H9 (cell line): ENCODE measurements at regions not wholly inside any gene's neighbourhood (a gene's known extent, or its start where the extent isn't known, plus 50 kb on each side); places are given as distances from the start of the nearest gene placed in this dataset.

ENCODE experiments used
- DNase-seq: peaks from one replicate; pipeline ENCODE4 v3.0.0-alpha.2; 2017
- H2AFZ ChIP-seq: one replicate; pipeline ENCODE4 v1.6.1; 2013; ENCODE audit warnings: mild to moderate bottlenecking, low read length, control low read depth, moderate library complexity
- H2AK5ac ChIP-seq: 2 replicates; pipeline ENCODE4 v1.6.1; 2013; ENCODE audit warnings: low read length, control low read depth, mixed read lengths; ENCODE audit not compliant: insufficient read length
- H2BK120ac ChIP-seq: one replicate; pipeline ENCODE4 v1.6.1; 2013; ENCODE audit warnings: low read depth, mild to moderate bottlenecking, low read length, control low read depth, inconsistent platforms; ENCODE audit not compliant: poor library complexity, severe bottlenecking
- H2BK12ac ChIP-seq: 2 replicates; pipeline ENCODE4 v1.6.1; 2013; ENCODE audit warnings: low read length, control low read depth, mixed read lengths, low read depth; ENCODE audit not compliant: insufficient read length
- H2BK15ac ChIP-seq: 2 replicates; pipeline ENCODE4 v1.6.1; 2013; ENCODE audit warnings: low read depth, low read length, control low read depth
- H2BK20ac ChIP-seq: one replicate; pipeline ENCODE4 v1.6.1; 2013; ENCODE audit warnings: low read depth, mild to moderate bottlenecking, low read length, control low read depth, inconsistent platforms; ENCODE audit not compliant: poor library complexity, severe bottlenecking
- H2BK5ac ChIP-seq: 2 replicates; pipeline ENCODE4 v1.6.1; 2013; ENCODE audit warnings: low read length, control low read depth, mixed read lengths; ENCODE audit not compliant: insufficient read length
- H3K14ac ChIP-seq: 2 replicates; pipeline ENCODE4 v1.6.1; 2013; ENCODE audit warnings: low read length, control low read depth; ENCODE audit not compliant: insufficient read depth
- H3K18ac ChIP-seq: 2 replicates; pipeline ENCODE4 v1.6.1; 2013; ENCODE audit warnings: low read depth, mild to moderate bottlenecking, mixed read lengths, low read length, control low read depth; ENCODE audit not compliant: insufficient read length
- H3K23ac ChIP-seq: 2 replicates; pipeline ENCODE4 v1.6.1; 2013; ENCODE audit warnings: low read length, control low read depth, mixed read lengths, low read depth; ENCODE audit not compliant: insufficient read length
- H3K23me2 ChIP-seq: 2 replicates; pipeline ENCODE4 v1.6.1; 2013; ENCODE audit warnings: low read depth, mild to moderate bottlenecking, mixed read lengths, low read length, control low read depth; ENCODE audit not compliant: insufficient read length, poor library complexity, severe bottlenecking
- H3K27ac ChIP-seq: 2 replicates; pipeline ENCODE4 v1.5.1; 2013; ENCODE audit warnings: low read length, control low read depth, mixed read lengths, low read depth; ENCODE audit not compliant: insufficient read length
- H3K27me3 ChIP-seq: 2 replicates; pipeline ENCODE4 v1.6.1; 2013; ENCODE audit warnings: low read length, control low read depth, inconsistent platforms; ENCODE audit not compliant: insufficient read depth
- H3K4ac ChIP-seq: 2 replicates; pipeline ENCODE4 v1.6.1; 2013; ENCODE audit warnings: low read depth, mild to moderate bottlenecking, control low read depth, inconsistent platforms, low read length, moderate library complexity
- H3K4me1 ChIP-seq: 2 replicates; pipeline ENCODE4 v1.6.1; 2013; ENCODE audit warnings: low read length, control low read depth, inconsistent platforms; ENCODE audit not compliant: insufficient read depth
- H3K4me2 ChIP-seq: 2 replicates; pipeline ENCODE4 v1.6.1; 2013; ENCODE audit warnings: low read length, control low read depth, mixed read lengths; ENCODE audit not compliant: insufficient read length, insufficient read depth
- H3K56ac ChIP-seq: 2 replicates; pipeline ENCODE4 v1.6.1; 2013; ENCODE audit warnings: low read depth, mild to moderate bottlenecking, mixed read lengths, low read length, control low read depth; ENCODE audit not compliant: insufficient read length
- H3K79me1 ChIP-seq: 2 replicates; pipeline ENCODE4 v1.6.1; 2013; ENCODE audit warnings: low read depth, mild to moderate bottlenecking, moderate library complexity, low read length, control low read depth, inconsistent platforms; ENCODE audit not compliant: insufficient read depth, poor library complexity, severe bottlenecking
- H3K79me2 ChIP-seq: 2 replicates; pipeline ENCODE4 v1.6.1; 2013; ENCODE audit warnings: low read length, control low read depth, inconsistent platforms; ENCODE audit not compliant: insufficient read depth
- H3K9ac ChIP-seq: 2 replicates; pipeline ENCODE4 v1.6.1; 2013; ENCODE audit warnings: low read length, control low read depth, mixed read lengths; ENCODE audit not compliant: insufficient read length; ENCODE audit errors: extremely low read depth
- H3K9me3 ChIP-seq: one replicate; pipeline ENCODE4 v1.6.1; 2013; ENCODE audit warnings: low read depth, low read length, inconsistent platforms; ENCODE audit not compliant: control insufficient read depth
- H3T11ph ChIP-seq: one replicate; pipeline ENCODE4 v1.6.1; 2013; ENCODE audit warnings: mild to moderate bottlenecking, low read length, control low read depth, inconsistent platforms
- H4K20me1 ChIP-seq: one replicate; pipeline ENCODE4 v1.6.1; 2013; ENCODE audit not compliant: control insufficient read depth, insufficient read length, insufficient read depth
- H4K5ac ChIP-seq: 2 replicates; pipeline ENCODE4 v1.6.1; 2013; ENCODE audit warnings: low read depth, mild to moderate bottlenecking, mixed read lengths, low read length, control low read depth; ENCODE audit not compliant: insufficient read length
- H4K8ac ChIP-seq: replicated peaks from 2 replicates; pipeline ENCODE4 v1.6.1; 2013; ENCODE audit warnings: low read length, control low read depth, mixed read lengths, low read depth; ENCODE audit not compliant: insufficient read length
- H4K91ac ChIP-seq: 2 replicates; pipeline ENCODE4 v1.6.1; 2013; ENCODE audit warnings: low read depth, mild to moderate bottlenecking, moderate library complexity, mixed read lengths, low read length, control low read depth; ENCODE audit not compliant: insufficient read length
- H3K27ac Mint-ChIP-seq, 3 experiments: 2 replicates in 2 of 3; 3 replicates in 1 of 3; pipeline ENCODE4 v1.8.0; 2020 to 2021; ENCODE audit warnings: mixed read lengths in 3 of 3, mild to moderate bottlenecking in 1 of 3, moderate library complexity in 1 of 3
- H3K27me3 Mint-ChIP-seq: 2 replicates; pipeline ENCODE4 v1.8.0; 2021; ENCODE audit warnings: low read depth, mild to moderate bottlenecking, moderate library complexity, mixed read lengths
- H3K36me3 Mint-ChIP-seq, 3 experiments: 2 replicates in 2 of 3; 3 replicates in 1 of 3; pipeline ENCODE4 v1.8.0; 2020 to 2021; ENCODE audit warnings: low read depth in 3 of 3, mixed read lengths in 3 of 3; ENCODE audit not compliant: insufficient read depth in 1 of 3
- H3K4me1 Mint-ChIP-seq, 2 experiments: 2 replicates each; pipeline ENCODE4 v1.8.0; 2020; ENCODE audit warnings: mixed read lengths in 2 of 2
- H3K4me3 Mint-ChIP-seq, 2 experiments: 2 replicates in 1 of 2; 3 replicates in 1 of 2; pipeline ENCODE4 v1.8.0; 2020 to 2021; ENCODE audit warnings: mild to moderate bottlenecking in 2 of 2, mixed read lengths in 2 of 2, moderate library complexity in 1 of 2
- H3K9me3 Mint-ChIP-seq, 2 experiments: 2 replicates in 1 of 2; 3 replicates in 1 of 2; pipeline ENCODE4 v1.8.0; 2020; ENCODE audit warnings: mild to moderate bottlenecking in 2 of 2, mixed read lengths in 2 of 2, moderate library complexity in 1 of 2
- CTCF ChIP-seq: fragments of 200-600 bp; sonication (generic); conservative IDR thresholded peaks from 3 replicates; pipeline ENCODE4 v1.8.0; 2021; ENCODE audit warnings: antibody characterized with exemption, mild to moderate bottlenecking
- WGBS: extraction: QIAGEN DNeasy Blood & Tissue Kit; methylation state at CpG from one replicate; pipeline ENCODE4 v1.1.7; 2013; ENCODE audit warnings: missing lambda C conversion rate, low lambda C conversion rate, mixed read lengths; ENCODE audit not compliant: insufficient read length; ENCODE audit errors: extremely low coverage; 5-methylcytosine and 5-hydroxymethylcytosine counted together

GRCh38 chr18:22473366-22473765 lies 55.7 kb upstream of the CTAGE1 start:
- no peaks in the 10 kb centered on the region for H3K27me3 ChIP-seq
- H3T11ph ChIP-seq = no peak overlapping the region
- H2BK15ac ChIP-seq = no peak overlapping the region
- H3K14ac ChIP-seq = no peak overlapping the region
- H3K4ac ChIP-seq = no peak overlapping the region
- no peak overlapping the region for H3K23ac ChIP-seq
- H3K18ac ChIP-seq = no peak overlapping the region
- no peak overlapping the region for H2BK20ac ChIP-seq
- DNase-seq = no peak
- no CpG with 5 or more reads among the region's 3 CpGs for WGBS
- H3K79me2 ChIP-seq = no peaks in the 10 kb centered on the region
- H3K56ac ChIP-seq = no peak overlapping the region
- no peaks in the 10 kb centered on the region; the same call in 1 of the 2 replicates for H3K4me1 ChIP-seq
- no peaks in the 10 kb centered on the region for H3K9me3 ChIP-seq
- no peaks in the 10 kb centered on the region; the same call in 1 of the 2 replicates for H3K27me3 Mint-ChIP-seq
- no peak overlapping the region for H2BK5ac ChIP-seq
- H3K27ac Mint-ChIP-seq = no peak overlapping the region
- H2AFZ ChIP-seq = no peak overlapping the region
- no peak overlapping the region for H2BK12ac ChIP-seq
- no peak overlapping the region for H4K8ac ChIP-seq
- peaks cover 0 to 4% (median 0%) of the 10 kb centered on the region in 3 experiments; a peak in 1 of 7 replicates for H3K36me3 Mint-ChIP-seq
- no peak overlapping the region for H4K5ac ChIP-seq
- peaks cover 0 to 3% of the 10 kb centered on the region in 2 experiments; a peak in 3 of 5 replicates for H3K9me3 Mint-ChIP-seq
- no peak overlapping the region for H3K27ac ChIP-seq
- H3K4me2 ChIP-seq = no peak overlapping the region
- no peak overlapping the region for H2BK120ac ChIP-seq
- no peak overlapping the region for H4K91ac ChIP-seq
- H2AK5ac ChIP-seq = no peak overlapping the region
- H4K20me1 ChIP-seq = no peaks in the 10 kb centered on the region
- H3K4me1 Mint-ChIP-seq = peaks cover 20 to 22% of the 10 kb centered on the region in 2 experiments
- no peak overlapping the region for H3K9ac ChIP-seq
- no peak overlapping the region for H3K4me3 Mint-ChIP-seq
- no peaks in the 10 kb centered on the region for H3K23me2 ChIP-seq
- H3K79me1 ChIP-seq = no peaks in the 10 kb centered on the region
- no peak for TF ChIP-seq CTCF
